ENCODE measurements at regions not wholly inside any gene's neighbourhood (a gene's known extent, or its start where the extent isn't known, plus 50 kb on each side); places are given as distances from the start of the nearest gene placed in this dataset.
"Not testable (repeated sequence)": the region's sequence is repeated elsewhere in the genome, so short reads cannot be mapped to it uniquely, and the experiment has no call there.

- Histone ChIP-seq H3K79me2 (ENCODE audit: insufficient read depth, low read depth) (no peaks in the 10 kb centered on the region), H3K36me3 (ENCODE audit: insufficient read depth) (no peaks in the 10 kb centered on the region), H3K4me1 (ENCODE audit: low read depth, poor library complexity, severe bottlenecking) (no peaks in the 10 kb centered on the region), H3K9ac (no peak overlapping the region), H2AFZ (ENCODE audit: low read depth) (no peak overlapping the region), H4K20me1 (ENCODE audit: insufficient read depth) (no peaks in the 10 kb centered on the region), H3K4me2 (no peak overlapping the region), H3K4me3 (IDR thresholded peaks at IDR 0.05; ENCODE audit: insufficient read depth, low read depth, low read length) (no peak overlapping the region), H3K27me3 (ENCODE audit: insufficient read depth, low read depth) (no peaks in the 10 kb centered on the region), H3K27ac (no peak overlapping the region)
- no peak for TF ChIP-seq CTCF (conservative IDR thresholded peaks at IDR 0.05; ENCODE audit: low read depth, low read length)
These were observed 735.5 kb upstream of the AUTS2 start for GRCh38 chr7:68862736-68863135.

GRCh38 chr7:68865351-68866199 lies 732.7 kb upstream of the AUTS2 start:
- H3K36me3 ChIP-seq (ENCODE audit: insufficient read depth) = no peaks in the 10 kb centered on the region
- no peak for TF ChIP-seq CTCF (conservative IDR thresholded peaks at IDR 0.05; ENCODE audit: low read depth, low read length)
- no peaks in the 10 kb centered on the region for H3K79me2 ChIP-seq (ENCODE audit: insufficient read depth, low read depth)
- H2AFZ ChIP-seq (ENCODE audit: low read depth) = no peak overlapping the region
- H3K4me3 ChIP-seq (IDR thresholded peaks at IDR 0.05; ENCODE audit: insufficient read depth, low read depth, low read length) = no peak overlapping the region
- H3K27me3 ChIP-seq (ENCODE audit: insufficient read depth, low read depth) = no peaks in the 10 kb centered on the region
- H3K27ac ChIP-seq = no peak overlapping the region
- no peaks in the 10 kb centered on the region for H4K20me1 ChIP-seq (ENCODE audit: insufficient read depth)
- no peak overlapping the region for H3K4me2 ChIP-seq
- no peak overlapping the region for H3K9ac ChIP-seq
- H3K4me1 ChIP-seq (ENCODE audit: low read depth, poor library complexity, severe bottlenecking) = no peaks in the 10 kb centered on the region

- Histone ChIP-seq H2AFZ (ENCODE audit: low read depth) (no peak overlapping the region), H3K36me3 (ENCODE audit: insufficient read depth) (no peaks in the 10 kb centered on the region), H3K9ac (no peak overlapping the region), H3K4me2 (no peak overlapping the region), H3K79me2 (ENCODE audit: insufficient read depth, low read depth) (no peaks in the 10 kb centered on the region), H3K4me3 (IDR thresholded peaks at IDR 0.05; ENCODE audit: insufficient read depth, low read depth, low read length) (no peak overlapping the region), H3K27me3 (ENCODE audit: insufficient read depth, low read depth) (no peaks in the 10 kb centered on the region), H3K27ac (no peak overlapping the region), H4K20me1 (ENCODE audit: insufficient read depth) (no peaks in the 10 kb centered on the region), H3K4me1 (ENCODE audit: low read depth, poor library complexity, severe bottlenecking) (no peaks in the 10 kb centered on the region)
- TF ChIP-seq CTCF (conservative IDR thresholded peaks at IDR 0.05; ENCODE audit: low read depth, low read length) = no peak
These were observed 732.1 kb upstream of the AUTS2 start for GRCh38 chr7:68866200-68866570.

- not testable (repeated sequence) for H3K79me2 ChIP-seq (ENCODE audit: insufficient read depth, low read depth); H2AFZ ChIP-seq (ENCODE audit: low read depth); H4K20me1 ChIP-seq (ENCODE audit: insufficient read depth); H3K27me3 ChIP-seq (ENCODE audit: insufficient read depth, low read depth); H3K9ac ChIP-seq; H3K27ac ChIP-seq; H3K4me1 ChIP-seq (ENCODE audit: low read depth, poor library complexity, severe bottlenecking); H3K4me2 ChIP-seq; H3K4me3 ChIP-seq (IDR thresholded peaks at IDR 0.05; ENCODE audit: insufficient read depth, low read depth, low read length); H3K36me3 ChIP-seq (ENCODE audit: insufficient read depth)
These were observed 731.6 kb upstream of the AUTS2 start for GRCh38 chr7:68866721-68867120.

- no peaks in the 10 kb centered on the region for H4K20me1 ChIP-seq (ENCODE audit: insufficient read depth)
- H3K27ac ChIP-seq = no peak overlapping the region
- H3K79me2 ChIP-seq (ENCODE audit: insufficient read depth, low read depth) = no peaks in the 10 kb centered on the region
- H3K27me3 ChIP-seq (ENCODE audit: insufficient read depth, low read depth) = no peaks in the 10 kb centered on the region
- TF ChIP-seq CTCF (conservative IDR thresholded peaks at IDR 0.05; ENCODE audit: low read depth, low read length) = no peak
- no peaks in the 10 kb centered on the region for H3K36me3 ChIP-seq (ENCODE audit: insufficient read depth)
- H3K4me2 ChIP-seq = no peak overlapping the region
- H3K4me3 ChIP-seq (IDR thresholded peaks at IDR 0.05; ENCODE audit: insufficient read depth, low read depth, low read length) = no peak overlapping the region
- H2AFZ ChIP-seq (ENCODE audit: low read depth) = no peak overlapping the region
- H3K4me1 ChIP-seq (ENCODE audit: low read depth, poor library complexity, severe bottlenecking) = no peaks in the 10 kb centered on the region
- H3K9ac ChIP-seq = no peak overlapping the region
These were observed 729.3 kb upstream of the AUTS2 start for GRCh38 chr7:68868978-68869377.
